PC-9 (cell line): ENCODE measurements at regions not wholly inside any gene's neighbourhood (a gene's known extent, or its start where the extent isn't known, plus 50 kb on each side); places are given as distances from the start of the nearest gene placed in this dataset.
"Not testable (repeated sequence)": the region's sequence is repeated elsewhere in the genome, so short reads cannot be mapped to it uniquely, and the experiment has no call there.

Experiments used
- EZH2 ChIP-seq: fragments of 200-600 bp; sonication (generic); IDR thresholded peaks from 2 replicates; pipeline ENCODE4 v1.8.0; 2017; ENCODE audit warnings: antibody characterized with exemption, low read depth
- TF ChIP-seq, protein P1 (sequence below): fragments of 200-600 bp; sonication (generic); conservative IDR thresholded peaks from 2 replicates; pipeline ENCODE4 v1.6.1; 2017; ENCODE audit warnings: mixed run types, antibody characterized with exemption, mild to moderate bottlenecking, moderate library complexity

GRCh38 chr1:235049716-235050378 lies 78.8 kb downstream of the TOMM20 start:
- not testable (repeated sequence) for TF ChIP-seq EZH2
- TF ChIP-seq, protein P1, sequence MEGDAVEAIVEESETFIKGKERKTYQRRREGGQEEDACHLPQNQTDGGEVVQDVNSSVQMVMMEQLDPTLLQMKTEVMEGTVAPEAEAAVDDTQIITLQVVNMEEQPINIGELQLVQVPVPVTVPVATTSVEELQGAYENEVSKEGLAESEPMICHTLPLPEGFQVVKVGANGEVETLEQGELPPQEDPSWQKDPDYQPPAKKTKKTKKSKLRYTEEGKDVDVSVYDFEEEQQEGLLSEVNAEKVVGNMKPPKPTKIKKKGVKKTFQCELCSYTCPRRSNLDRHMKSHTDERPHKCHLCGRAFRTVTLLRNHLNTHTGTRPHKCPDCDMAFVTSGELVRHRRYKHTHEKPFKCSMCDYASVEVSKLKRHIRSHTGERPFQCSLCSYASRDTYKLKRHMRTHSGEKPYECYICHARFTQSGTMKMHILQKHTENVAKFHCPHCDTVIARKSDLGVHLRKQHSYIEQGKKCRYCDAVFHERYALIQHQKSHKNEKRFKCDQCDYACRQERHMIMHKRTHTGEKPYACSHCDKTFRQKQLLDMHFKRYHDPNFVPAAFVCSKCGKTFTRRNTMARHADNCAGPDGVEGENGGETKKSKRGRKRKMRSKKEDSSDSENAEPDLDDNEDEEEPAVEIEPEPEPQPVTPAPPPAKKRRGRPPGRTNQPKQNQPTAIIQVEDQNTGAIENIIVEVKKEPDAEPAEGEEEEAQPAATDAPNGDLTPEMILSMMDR = not testable (repeated sequence)
